GM23338 (cell line): ENCODE measurements at regions not wholly inside any gene's neighbourhood (a gene's known extent, or its start where the extent isn't known, plus 50 kb on each side); places are given as distances from the start of the nearest gene placed in this dataset.

Source experiments
- ATAC-seq: fragments of 200-7000 bp; cut with Tn5 transposase; 3 replicates; pipeline ENCODE4 v1.9.1; 2020
- DNase-seq: peaks from one replicate; pipeline ENCODE4 v3.0.0-alpha.2; 2015; ENCODE audit warnings: low spot score
- H2AFZ ChIP-seq: fragments of 200-600 bp; sonication (generic); 2 replicates; pipeline ENCODE4 v1.8.0; 2016; ENCODE audit warnings: antibody characterized with exemption, mild to moderate bottlenecking, moderate library complexity
- H3F3A ChIP-seq: fragments of 200-600 bp; sonication (generic); replicated peaks from 2 replicates; pipeline ENCODE4 v1.8.0; 2017; ENCODE audit warnings: antibody characterized with exemption, mixed run types, low read depth
- H3K27ac ChIP-seq: fragments of 200-600 bp; sonication (generic); 2 replicates; pipeline ENCODE4 v1.6.1; 2016; ENCODE audit warnings: low read depth
- H3K27me3 ChIP-seq: fragments of 200-600 bp; sonication (generic); 2 replicates; pipeline ENCODE4 v1.8.0; 2016; ENCODE audit warnings: mild to moderate bottlenecking, mixed run types, moderate library complexity; ENCODE audit not compliant: insufficient read depth
- H3K36me3 ChIP-seq: fragments of 200-600 bp; sonication (generic); 2 replicates; pipeline ENCODE4 v1.8.0; 2016; ENCODE audit warnings: mild to moderate bottlenecking; ENCODE audit not compliant: insufficient read depth
- H3K4me1 ChIP-seq: fragments of 200-600 bp; sonication (generic); 2 replicates; pipeline ENCODE4 v1.8.0; 2016; ENCODE audit warnings: mild to moderate bottlenecking, moderate library complexity; ENCODE audit not compliant: insufficient read depth
- H3K4me2 ChIP-seq: fragments of 200-600 bp; sonication (generic); 2 replicates; pipeline ENCODE4 v1.7.1; 2017; ENCODE audit warnings: mixed run types
- H3K4me3 ChIP-seq: fragments of 200-600 bp; sonication (generic); 2 replicates; pipeline ENCODE4 v1.6.1; 2016; ENCODE audit warnings: mixed run types
- H3K79me2 ChIP-seq: fragments of 200-600 bp; sonication (generic); replicated peaks from 2 replicates; pipeline ENCODE4 v1.8.0; 2017; ENCODE audit warnings: mild to moderate bottlenecking; ENCODE audit not compliant: insufficient read depth
- H3K9me2 ChIP-seq: fragments of 200-600 bp; sonication (generic); 2 replicates; pipeline ENCODE4 v1.8.0; 2017; ENCODE audit not compliant: insufficient read depth
- H4K20me1 ChIP-seq: fragments of 200-600 bp; sonication (generic); replicated peaks from 2 replicates; pipeline ENCODE4 v1.8.0; 2017; ENCODE audit warnings: mild to moderate bottlenecking; ENCODE audit not compliant: insufficient read depth
- H3K27ac Mint-ChIP-seq: 2 replicates; pipeline ENCODE4 v1.8.0; 2020; ENCODE audit warnings: inconsistent platforms, mild to moderate bottlenecking, moderate library complexity, mixed read lengths
- H3K27me3 Mint-ChIP-seq: 3 replicates; pipeline ENCODE4 v1.8.0; 2022; ENCODE audit warnings: low read depth, mild to moderate bottlenecking, moderate library complexity, mixed read lengths, inconsistent platforms; ENCODE audit not compliant: insufficient read depth, poor library complexity
- H3K36me3 Mint-ChIP-seq: 3 replicates; pipeline ENCODE4 v1.8.0; 2021; ENCODE audit warnings: low read depth, mild to moderate bottlenecking, inconsistent platforms, moderate library complexity, mixed read lengths
- H3K4me1 Mint-ChIP-seq: 3 replicates; pipeline ENCODE4 v1.8.0; 2020; ENCODE audit warnings: mild to moderate bottlenecking, inconsistent platforms, mixed read lengths
- H3K4me3 Mint-ChIP-seq: 3 replicates; pipeline ENCODE4 v1.8.0; 2021; ENCODE audit warnings: moderate library complexity, mild to moderate bottlenecking, inconsistent platforms, mixed read lengths
- H3K9me3 Mint-ChIP-seq: 3 replicates; pipeline ENCODE4 v1.8.0; 2020; ENCODE audit warnings: moderate library complexity, mild to moderate bottlenecking, inconsistent platforms, mixed read lengths
- CREB1 ChIP-seq: fragments of 250-450 bp; sonication (Bioruptor Pico); IDR thresholded peaks from 2 replicates; pipeline ENCODE4 v1.5.0; 2020; ENCODE audit warnings: low read depth, mild to moderate bottlenecking, moderate library complexity
- EZH2phosphoT487 ChIP-seq: fragments of 200-600 bp; sonication (generic); IDR thresholded peaks from one replicate; pipeline ENCODE4 v1.8.1; 2018; ENCODE audit warnings: antibody characterized with exemption; ENCODE audit not compliant: unreplicated experiment
- STAT1 ChIP-seq: IDR thresholded peaks from one replicate; pipeline ENCODE4 v1.6.1; 2016; ENCODE audit warnings: antibody characterized with exemption; ENCODE audit not compliant: unreplicated experiment
- TF ChIP-seq, protein P1 (sequence below): fragments of 250-450 bp; sonication (Bioruptor Pico); IDR thresholded peaks from 2 replicates; pipeline ENCODE4 v1.5.0; 2020; ENCODE audit warnings: mild to moderate bottlenecking, moderate library complexity
- TF ChIP-seq, protein P2 (sequence below), 2 experiments: fragments of 200-600 bp in 1 of 2; sonication (generic) in 1 of 2; conservative IDR thresholded peaks; 2 replicates each; pipeline versions ENCODE4 v1.5.1 to v1.6.1; 2016 to 2017; ENCODE audit warnings: antibody characterized with exemption in 2 of 2, low read depth in 2 of 2, mild to moderate bottlenecking in 2 of 2, moderate library complexity in 1 of 2

DNA sequence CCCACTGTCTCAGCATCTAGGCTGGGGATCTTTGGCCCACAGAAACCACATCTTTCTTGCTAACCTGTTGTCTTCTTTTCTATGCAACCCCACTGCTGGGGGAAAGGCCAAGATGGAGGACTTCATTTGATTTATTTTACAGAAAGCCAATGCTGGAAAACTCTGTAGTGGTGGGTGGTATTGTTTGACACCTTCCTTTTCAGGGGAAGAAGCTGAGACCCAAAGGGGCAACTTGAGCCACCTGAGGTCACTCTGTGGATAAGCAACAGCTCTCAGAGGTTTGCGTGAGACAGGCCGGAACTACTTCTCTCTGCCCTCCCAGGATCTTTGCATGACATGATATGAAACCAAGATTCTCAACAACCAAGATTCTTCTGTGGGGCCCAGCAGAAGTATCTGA, 645.2 kb downstream of the VRK1 start (continued):
- TF ChIP-seq, protein P1, sequence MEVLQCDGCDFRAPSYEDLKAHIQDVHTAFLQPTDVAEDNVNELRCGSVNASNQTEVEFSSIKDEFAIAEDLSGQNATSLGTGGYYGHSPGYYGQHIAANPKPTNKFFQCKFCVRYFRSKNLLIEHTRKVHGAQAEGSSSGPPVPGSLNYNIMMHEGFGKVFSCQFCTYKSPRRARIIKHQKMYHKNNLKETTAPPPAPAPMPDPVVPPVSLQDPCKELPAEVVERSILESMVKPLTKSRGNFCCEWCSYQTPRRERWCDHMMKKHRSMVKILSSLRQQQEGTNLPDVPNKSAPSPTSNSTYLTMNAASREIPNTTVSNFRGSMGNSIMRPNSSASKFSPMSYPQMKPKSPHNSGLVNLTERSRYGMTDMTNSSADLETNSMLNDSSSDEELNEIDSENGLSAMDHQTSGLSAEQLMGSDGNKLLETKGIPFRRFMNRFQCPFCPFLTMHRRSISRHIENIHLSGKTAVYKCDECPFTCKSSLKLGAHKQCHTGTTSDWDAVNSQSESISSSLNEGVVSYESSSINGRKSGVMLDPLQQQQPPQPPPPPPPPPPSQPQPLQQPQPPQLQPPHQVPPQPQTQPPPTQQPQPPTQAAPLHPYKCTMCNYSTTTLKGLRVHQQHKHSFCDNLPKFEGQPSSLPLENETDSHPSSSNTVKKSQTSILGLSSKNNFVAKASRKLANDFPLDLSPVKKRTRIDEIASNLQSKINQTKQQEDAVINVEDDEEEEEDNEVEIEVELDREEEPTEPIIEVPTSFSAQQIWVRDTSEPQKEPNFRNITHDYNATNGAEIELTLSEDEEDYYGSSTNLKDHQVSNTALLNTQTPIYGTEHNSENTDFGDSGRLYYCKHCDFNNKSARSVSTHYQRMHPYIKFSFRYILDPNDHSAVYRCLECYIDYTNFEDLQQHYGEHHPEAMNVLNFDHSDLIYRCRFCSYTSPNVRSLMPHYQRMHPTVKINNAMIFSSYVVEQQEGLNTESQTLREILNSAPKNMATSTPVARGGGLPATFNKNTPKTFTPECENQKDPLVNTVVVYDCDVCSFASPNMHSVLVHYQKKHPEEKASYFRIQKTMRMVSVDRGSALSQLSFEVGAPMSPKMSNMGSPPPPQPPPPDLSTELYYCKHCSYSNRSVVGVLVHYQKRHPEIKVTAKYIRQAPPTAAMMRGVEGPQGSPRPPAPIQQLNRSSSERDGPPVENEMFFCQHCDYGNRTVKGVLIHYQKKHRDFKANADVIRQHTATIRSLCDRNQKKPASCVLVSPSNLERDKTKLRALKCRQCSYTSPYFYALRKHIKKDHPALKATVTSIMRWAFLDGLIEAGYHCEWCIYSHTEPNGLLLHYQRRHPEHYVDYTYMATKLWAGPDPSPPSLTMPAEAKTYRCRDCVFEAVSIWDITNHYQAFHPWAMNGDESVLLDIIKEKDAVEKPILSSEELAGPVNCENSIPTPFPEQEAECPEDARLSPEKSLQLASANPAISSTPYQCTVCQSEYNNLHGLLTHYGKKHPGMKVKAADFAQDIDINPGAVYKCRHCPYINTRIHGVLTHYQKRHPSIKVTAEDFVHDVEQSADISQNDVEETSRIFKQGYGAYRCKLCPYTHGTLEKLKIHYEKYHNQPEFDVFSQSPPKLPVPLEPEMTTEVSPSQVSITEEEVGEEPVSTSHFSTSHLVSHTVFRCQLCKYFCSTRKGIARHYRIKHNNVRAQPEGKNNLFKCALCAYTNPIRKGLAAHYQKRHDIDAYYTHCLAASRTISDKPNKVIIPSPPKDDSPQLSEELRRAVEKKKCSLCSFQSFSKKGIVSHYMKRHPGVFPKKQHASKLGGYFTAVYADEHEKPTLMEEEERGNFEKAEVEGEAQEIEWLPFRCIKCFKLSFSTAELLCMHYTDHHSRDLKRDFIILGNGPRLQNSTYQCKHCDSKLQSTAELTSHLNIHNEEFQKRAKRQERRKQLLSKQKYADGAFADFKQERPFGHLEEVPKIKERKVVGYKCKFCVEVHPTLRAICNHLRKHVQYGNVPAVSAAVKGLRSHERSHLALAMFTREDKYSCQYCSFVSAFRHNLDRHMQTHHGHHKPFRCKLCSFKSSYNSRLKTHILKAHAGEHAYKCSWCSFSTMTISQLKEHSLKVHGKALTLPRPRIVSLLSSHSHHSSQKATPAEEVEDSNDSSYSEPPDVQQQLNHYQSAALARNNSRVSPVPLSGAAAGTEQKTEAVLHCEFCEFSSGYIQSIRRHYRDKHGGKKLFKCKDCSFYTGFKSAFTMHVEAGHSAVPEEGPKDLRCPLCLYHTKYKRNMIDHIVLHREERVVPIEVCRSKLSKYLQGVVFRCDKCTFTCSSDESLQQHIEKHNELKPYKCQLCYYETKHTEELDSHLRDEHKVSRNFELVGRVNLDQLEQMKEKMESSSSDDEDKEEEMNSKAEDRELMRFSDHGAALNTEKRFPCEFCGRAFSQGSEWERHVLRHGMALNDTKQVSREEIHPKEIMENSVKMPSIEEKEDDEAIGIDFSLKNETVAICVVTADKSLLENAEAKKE = no peak
- TF ChIP-seq, protein P2, sequence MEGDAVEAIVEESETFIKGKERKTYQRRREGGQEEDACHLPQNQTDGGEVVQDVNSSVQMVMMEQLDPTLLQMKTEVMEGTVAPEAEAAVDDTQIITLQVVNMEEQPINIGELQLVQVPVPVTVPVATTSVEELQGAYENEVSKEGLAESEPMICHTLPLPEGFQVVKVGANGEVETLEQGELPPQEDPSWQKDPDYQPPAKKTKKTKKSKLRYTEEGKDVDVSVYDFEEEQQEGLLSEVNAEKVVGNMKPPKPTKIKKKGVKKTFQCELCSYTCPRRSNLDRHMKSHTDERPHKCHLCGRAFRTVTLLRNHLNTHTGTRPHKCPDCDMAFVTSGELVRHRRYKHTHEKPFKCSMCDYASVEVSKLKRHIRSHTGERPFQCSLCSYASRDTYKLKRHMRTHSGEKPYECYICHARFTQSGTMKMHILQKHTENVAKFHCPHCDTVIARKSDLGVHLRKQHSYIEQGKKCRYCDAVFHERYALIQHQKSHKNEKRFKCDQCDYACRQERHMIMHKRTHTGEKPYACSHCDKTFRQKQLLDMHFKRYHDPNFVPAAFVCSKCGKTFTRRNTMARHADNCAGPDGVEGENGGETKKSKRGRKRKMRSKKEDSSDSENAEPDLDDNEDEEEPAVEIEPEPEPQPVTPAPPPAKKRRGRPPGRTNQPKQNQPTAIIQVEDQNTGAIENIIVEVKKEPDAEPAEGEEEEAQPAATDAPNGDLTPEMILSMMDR (conservative IDR thresholded peaks at IDR 0.05; ENCODE audit: low read depth in 2 of 2) = no peak
- TF ChIP-seq CREB1 (no peak), STAT1 (no peak)

GRCh38 chr14:97443412-97443811, 646.2 kb downstream of the VRK1 start:
- H3K4me3 Mint-ChIP-seq = no peak overlapping the region
- no peak for DNase-seq
- TF ChIP-seq, protein P1 = no peak
- TF ChIP-seq EZH2phosphoT487 = no peak
- TF ChIP-seq, protein P2 (conservative IDR thresholded peaks at IDR 0.05; ENCODE audit: low read depth in 2 of 2) = no peak

More at GRCh38 chr14:97443412-97443811, 646.2 kb downstream of the VRK1 start:
- H3F3A ChIP-seq = no peaks in the 10 kb centered on the region
- peaks cover 4% of the 10 kb centered on the region for H3K4me1 Mint-ChIP-seq
- H3K27ac ChIP-seq = no peak overlapping the region
- no peaks in the 10 kb centered on the region for H3K79me2 ChIP-seq
- no peaks in the 10 kb centered on the region for H3K36me3 Mint-ChIP-seq
- no peaks in the 10 kb centered on the region for H4K20me1 ChIP-seq
- H3K4me2 ChIP-seq = no peak overlapping the region
- no peak for ATAC-seq
- no peak overlapping the region for H3K27ac Mint-ChIP-seq
- H3K36me3 ChIP-seq = no peaks in the 10 kb centered on the region
- peaks cover 2% of the 10 kb centered on the region for H3K27me3 Mint-ChIP-seq
- H3K4me1 ChIP-seq = peaks cover 4% of the 10 kb centered on the region; the same call in 1 of the 2 replicates
- no peak overlapping the region for H2AFZ ChIP-seq
- H3K27me3 ChIP-seq = no peaks in the 10 kb centered on the region
- H3K9me2 ChIP-seq = peaks cover 8% of the 10 kb centered on the region
- no peaks in the 10 kb centered on the region for H3K9me3 Mint-ChIP-seq
- H3K4me3 ChIP-seq = no peak overlapping the region
